GM18867 (cell line): ENCODE measurements at regions not wholly inside any gene's neighbourhood (a gene's known extent, or its start where the extent isn't known, plus 50 kb on each side); places are given as distances from the start of the nearest gene placed in this dataset.

Source experiments
- ATAC-seq: cut with Tn5 transposase; IDR thresholded peaks from one replicate; pipeline ENCODE4 v1.9.1; 2021; ENCODE audit warnings: mild to moderate bottlenecking, moderate library complexity; ENCODE audit not compliant: unreplicated experiment

DNA sequence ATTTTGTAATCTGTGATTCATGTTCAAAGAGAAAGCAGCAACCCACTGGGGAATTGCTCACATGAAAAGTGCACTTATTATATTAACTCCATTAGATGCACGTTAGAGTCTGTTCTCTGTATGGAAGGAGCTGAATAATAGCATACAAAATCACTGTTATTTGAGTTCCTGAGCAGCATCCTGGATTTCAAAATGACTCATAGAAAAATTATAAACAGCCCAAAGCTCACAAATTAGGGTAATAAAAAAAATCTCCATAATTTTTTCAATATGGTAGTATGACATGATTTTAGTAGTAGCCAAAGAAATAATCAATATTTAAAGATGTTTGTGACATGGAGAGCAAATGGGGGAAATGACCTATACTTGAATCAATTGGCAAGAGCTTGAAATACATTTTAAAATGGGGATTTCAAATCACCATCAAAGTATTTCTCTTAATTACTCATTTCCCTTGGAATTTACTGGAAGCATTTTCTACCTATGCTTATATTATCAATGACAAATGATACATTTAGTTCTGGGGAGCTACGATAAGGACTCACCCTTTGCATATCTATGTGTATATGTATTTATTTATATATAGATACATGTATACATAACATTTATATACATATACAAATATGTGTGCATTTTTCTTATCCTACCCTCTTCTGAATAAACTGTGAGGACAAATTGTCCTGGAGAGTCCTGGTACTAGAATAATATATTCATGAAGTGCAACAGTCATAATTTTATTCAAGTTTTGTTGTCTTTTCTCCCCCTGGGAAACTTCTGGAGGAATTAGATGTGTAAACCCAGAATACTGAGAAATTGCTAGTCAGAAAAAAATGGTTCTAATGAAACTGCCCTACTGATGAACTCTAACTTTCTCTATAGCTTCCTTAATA is 116.3 kb downstream of the RPL22L1 start:
- ATAC-seq = no peak

GRCh38 chr3:170752571-170753155 is 117.3 kb downstream of the RPL22L1 start:
- ATAC-seq = no peak

GRCh38 chr3:170751899-170752293 is 118.1 kb downstream of the RPL22L1 start:
- ATAC-seq = no peak

- no peak for ATAC-seq
Measured at GRCh38 chr3:170751083-170751898, 118.7 kb downstream of the RPL22L1 start.

DNA sequence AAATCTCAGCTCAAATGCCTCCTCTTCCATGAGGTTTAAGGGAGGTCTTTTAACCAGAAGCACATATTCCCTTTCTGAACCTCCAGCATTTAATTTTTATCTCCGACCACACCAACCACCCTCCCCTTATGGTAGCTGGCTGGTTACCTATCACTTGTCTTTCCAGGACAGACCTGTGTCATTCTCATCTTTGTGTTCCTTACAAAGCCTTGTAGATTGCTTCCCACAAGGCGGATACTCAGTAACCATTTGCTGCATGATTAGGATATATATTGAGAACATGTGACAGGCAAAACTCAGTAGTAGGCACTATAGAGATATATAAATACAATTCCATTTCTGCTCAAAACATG is 119.5 kb downstream of the RPL22L1 start:
- no peak for ATAC-seq

DNA sequence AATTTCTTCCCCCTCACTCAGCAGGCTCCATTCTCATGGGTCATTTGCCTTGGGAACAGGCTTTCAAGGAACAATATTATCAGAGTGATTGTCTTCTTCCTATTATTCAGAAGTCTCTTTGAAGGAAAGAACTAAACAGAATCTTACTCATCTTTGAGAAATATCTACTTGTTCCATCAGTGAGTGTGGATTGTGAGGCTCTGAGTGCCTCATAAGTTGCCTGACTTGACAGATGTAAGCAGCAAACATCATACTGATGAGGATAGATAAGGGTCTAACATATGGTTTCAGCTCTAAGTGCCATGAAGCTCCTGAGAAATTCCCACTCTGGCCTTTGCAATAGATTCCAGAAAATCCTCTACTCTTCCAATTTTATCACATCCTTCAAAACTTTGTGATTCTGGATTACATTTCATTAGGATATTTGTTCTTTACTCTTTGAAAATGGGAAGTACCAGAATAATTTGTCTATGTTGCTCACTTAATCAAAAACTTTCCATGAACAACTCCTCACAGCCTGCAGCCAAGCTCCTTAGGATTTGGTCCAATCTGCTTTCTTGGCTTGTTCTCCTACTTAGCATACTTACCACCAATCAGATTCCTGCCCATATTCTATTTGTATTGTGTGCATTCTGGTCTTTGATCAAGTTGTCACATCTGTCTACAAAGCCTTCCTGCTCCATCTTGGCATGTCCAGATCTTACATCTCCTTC is 120.1 kb downstream of the RPL22L1 start:
- no peak for ATAC-seq

- ATAC-seq = no peak
Measured at GRCh38 chr3:170749185-170749584, 120.8 kb downstream of the RPL22L1 start.

DNA sequence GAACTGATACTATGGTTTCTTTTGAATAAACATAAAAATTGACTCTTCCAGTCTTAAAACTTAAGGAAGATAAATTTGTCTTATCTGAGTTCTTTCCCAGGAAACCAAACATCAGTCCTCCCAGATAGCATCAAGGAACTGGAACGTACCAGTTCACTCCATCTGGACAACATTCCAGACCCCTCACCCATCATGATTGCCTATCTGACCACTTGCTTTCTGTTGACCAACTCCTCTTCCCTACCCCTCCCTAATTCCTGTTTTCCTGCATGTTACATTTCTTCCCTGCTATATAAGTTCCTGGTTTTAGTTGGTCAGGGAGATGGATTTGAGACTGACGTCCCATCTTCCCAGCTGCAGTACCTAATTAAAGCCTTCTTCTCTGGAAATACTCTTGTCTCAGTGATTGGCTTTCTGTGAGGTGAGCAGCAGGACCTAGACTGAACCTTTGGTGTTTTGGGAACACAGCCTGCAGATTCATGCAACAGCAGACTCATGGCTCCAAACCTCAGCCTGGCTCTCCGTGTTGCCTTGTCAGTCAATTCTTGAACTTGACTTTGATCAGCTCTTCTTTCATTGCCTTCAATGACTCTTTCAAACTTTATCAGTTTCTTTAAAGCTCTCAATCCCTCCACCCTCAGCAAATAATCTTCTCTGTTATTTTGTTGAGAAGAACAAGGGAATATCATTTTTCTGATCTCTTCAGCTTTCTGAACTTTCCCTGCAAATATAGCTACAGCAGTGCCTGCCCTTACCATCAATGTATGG is 123.6 kb downstream of the RPL22L1 start:
- no peak for ATAC-seq

- ATAC-seq = no peak
Measured at GRCh38 chr3:170745211-170745718, 124.7 kb downstream of the RPL22L1 start.

DNA sequence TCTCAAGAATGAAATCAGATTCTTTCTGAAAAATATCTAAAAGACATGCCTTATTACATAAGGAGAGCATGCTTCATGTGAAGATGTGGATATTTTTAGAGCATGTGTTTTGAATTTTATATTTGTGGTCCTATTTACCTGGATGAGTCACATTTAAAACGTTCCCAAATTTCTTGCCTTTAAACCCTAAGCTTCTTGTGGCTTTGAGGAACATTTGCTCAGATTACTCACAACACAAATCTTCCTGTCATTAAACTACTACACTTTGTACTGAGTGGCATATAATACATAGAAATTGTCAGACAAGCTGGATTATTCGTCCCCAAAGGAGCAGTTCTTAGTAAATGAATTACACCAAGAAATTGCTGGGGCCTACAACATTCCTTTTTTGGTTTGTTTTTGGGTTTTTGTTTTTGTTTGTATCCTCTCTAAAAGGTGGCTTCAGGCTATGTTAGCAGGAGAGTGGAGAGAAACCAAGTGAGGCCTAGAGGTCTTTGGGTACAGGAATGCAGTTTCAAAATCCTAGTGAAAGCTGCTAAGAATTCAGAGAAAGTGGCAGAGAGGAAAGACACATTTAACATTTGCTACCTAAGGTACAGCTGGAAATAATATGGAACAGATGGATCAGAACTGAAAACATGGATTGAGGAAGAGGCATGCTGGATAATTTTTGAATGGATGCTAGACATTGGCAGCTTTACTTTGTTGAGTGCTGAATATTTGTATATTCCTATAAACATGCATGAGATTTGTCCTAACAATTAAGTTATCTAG is 128.1 kb downstream of the RPL22L1 start:
- no peak for ATAC-seq

DNA sequence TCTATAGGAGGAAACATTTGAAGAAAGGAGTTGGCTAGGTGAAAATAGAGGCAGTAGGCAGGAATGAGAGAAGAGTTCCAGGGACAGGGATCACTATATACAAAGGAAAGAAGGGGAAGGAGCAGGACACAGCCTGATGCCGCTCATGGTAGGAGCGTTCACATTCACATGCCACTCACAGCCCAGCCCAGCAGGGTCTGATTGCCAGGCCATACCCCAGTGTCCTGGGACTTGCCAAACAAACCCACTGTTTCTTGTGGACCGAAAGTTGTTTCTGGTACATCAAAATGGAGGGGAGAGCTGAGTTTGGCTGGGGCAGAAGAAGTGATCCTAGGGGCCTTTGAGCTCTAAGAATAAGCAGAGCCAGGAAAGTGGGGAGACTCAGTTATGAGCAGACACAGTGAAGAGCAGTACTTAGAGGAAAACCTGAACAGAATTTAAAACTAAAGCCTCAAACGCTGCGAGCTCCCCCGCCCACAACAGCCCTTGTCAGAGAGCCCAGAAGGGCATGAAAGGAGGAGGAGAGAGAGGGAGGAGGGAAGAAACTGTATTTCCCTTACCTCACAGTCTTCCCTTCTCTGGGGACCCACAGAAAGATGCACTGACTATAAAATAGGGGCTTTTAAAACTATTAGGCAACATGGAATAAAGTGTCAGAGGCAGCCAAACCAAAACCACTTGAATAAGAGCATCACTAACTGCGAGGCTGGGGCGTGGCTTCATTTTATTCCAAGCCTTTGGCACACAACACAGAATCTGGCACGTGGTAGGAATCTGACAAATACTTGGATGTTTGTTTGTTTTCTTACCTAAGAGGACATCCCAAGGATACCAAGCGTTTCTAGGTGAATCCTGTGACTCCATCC is 129.0 kb downstream of the RPL22L1 start:
- no peak for ATAC-seq

DNA sequence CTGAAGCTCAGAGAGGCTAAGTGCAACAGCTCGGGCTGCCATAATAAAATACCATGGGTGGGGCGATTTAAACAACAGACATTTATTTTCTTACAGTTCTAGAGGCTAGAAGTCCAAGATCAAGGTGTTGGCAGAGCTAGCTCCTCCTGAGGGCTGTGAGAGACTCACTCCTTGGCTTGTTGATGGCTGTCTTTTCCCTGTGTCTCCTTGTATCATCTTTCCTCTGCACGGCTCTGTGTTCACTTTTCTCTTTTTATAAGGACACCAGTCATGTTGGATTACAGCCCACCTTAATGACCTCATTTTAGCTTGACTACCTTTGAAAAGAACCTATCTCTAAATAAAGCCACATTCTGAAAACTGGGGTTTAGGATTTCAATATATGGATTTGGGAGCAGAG is 129.7 kb downstream of the RPL22L1 start:
- no peak for ATAC-seq

GRCh38 chr3:170739410-170739809 is 130.6 kb downstream of the RPL22L1 start:
- ATAC-seq = no peak

DNA sequence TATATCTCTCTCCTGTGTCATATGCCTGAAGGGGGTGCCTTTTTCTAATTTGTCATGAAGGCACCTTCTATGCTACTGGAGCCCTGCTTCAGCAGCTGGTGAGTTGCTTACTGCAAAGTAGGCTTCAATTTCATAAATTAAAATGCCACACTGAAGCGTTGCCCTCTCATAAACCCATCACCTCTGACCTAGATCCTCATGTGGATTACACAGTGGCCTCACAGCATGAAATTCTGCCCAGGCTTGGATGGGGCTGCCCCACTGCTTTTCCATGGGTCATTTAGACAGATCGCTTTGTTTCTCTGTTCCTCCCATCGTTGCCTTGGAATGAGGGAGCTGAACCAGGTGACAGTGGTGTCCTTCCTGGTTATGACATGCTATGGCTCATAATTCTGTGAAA is 131.2 kb downstream of the RPL22L1 start:
- no peak for ATAC-seq

DNA sequence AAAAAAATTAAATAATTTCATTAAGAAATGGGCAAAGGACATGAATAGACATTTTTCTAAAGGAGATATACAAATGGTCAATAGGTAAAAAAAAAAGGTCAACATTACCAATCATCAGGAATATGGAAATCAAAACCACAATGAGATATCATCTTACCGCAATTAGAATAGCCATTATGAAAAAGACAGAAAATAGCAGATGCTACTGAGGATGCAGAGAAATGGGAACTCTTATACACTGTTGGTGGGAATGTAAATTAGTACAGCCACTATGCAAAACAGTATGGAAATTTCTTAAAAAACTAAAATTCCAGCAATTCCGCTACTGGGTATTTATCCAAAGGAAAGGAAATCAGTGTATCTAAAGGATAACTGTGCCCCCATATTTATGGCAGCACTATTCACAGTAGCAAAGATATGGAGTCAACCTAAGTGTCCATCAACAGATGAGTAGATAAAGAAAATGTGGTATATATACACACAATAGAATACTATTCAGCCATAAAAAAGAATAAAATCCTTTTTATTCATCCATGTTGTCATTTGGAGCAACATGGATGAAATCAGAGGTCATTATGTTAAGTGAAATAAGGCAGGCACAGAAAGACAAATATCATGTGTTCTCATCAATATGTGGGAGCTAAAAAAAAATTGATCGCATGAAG is 132.4 kb downstream of the RPL22L1 start:
- no peak for ATAC-seq

- no peak for ATAC-seq
Measured at GRCh38 chr3:170735821-170736220, 134.2 kb downstream of the RPL22L1 start.

DNA sequence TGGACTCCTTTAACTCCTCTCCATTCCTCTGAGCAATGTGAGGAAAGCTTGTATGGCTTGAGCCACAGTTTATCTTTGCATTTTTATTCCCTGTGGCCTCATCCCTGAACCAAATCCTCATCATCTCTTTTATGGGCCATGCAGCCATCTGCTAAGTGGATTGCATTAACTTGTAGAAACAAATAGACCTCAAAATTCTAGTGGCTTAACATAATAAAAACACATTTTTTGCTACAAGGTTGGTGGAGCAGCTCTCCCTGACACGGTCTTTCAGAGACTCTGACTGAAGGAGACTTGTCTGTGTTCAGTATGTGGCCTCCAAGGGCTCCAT is 135.3 kb downstream of the RPL22L1 start:
- no peak for ATAC-seq
